GM23338 (cell line): ENCODE measurements at regions not wholly inside any gene's neighbourhood (a gene's known extent, or its start where the extent isn't known, plus 50 kb on each side); places are given as distances from the start of the nearest gene placed in this dataset.

ENCODE experiments used
- ATAC-seq: fragments of 200-7000 bp; cut with Tn5 transposase; 3 replicates; pipeline ENCODE4 v1.9.1; 2020
- DNase-seq: peaks from one replicate; pipeline ENCODE4 v3.0.0-alpha.2; 2015; ENCODE audit warnings: low spot score
- H2AFZ ChIP-seq: fragments of 200-600 bp; sonication (generic); 2 replicates; pipeline ENCODE4 v1.8.0; 2016; ENCODE audit warnings: antibody characterized with exemption, mild to moderate bottlenecking, moderate library complexity
- H3F3A ChIP-seq: fragments of 200-600 bp; sonication (generic); replicated peaks from 2 replicates; pipeline ENCODE4 v1.8.0; 2017; ENCODE audit warnings: antibody characterized with exemption, mixed run types, low read depth
- H3K27ac ChIP-seq: fragments of 200-600 bp; sonication (generic); 2 replicates; pipeline ENCODE4 v1.6.1; 2016; ENCODE audit warnings: low read depth
- H3K27me3 ChIP-seq: fragments of 200-600 bp; sonication (generic); 2 replicates; pipeline ENCODE4 v1.8.0; 2016; ENCODE audit warnings: mild to moderate bottlenecking, mixed run types, moderate library complexity; ENCODE audit not compliant: insufficient read depth
- H3K36me3 ChIP-seq: fragments of 200-600 bp; sonication (generic); 2 replicates; pipeline ENCODE4 v1.8.0; 2016; ENCODE audit warnings: mild to moderate bottlenecking; ENCODE audit not compliant: insufficient read depth
- H3K4me1 ChIP-seq: fragments of 200-600 bp; sonication (generic); 2 replicates; pipeline ENCODE4 v1.8.0; 2016; ENCODE audit warnings: mild to moderate bottlenecking, moderate library complexity; ENCODE audit not compliant: insufficient read depth
- H3K4me2 ChIP-seq: fragments of 200-600 bp; sonication (generic); 2 replicates; pipeline ENCODE4 v1.7.1; 2017; ENCODE audit warnings: mixed run types
- H3K4me3 ChIP-seq: fragments of 200-600 bp; sonication (generic); 2 replicates; pipeline ENCODE4 v1.6.1; 2016; ENCODE audit warnings: mixed run types
- H3K79me2 ChIP-seq: fragments of 200-600 bp; sonication (generic); replicated peaks from 2 replicates; pipeline ENCODE4 v1.8.0; 2017; ENCODE audit warnings: mild to moderate bottlenecking; ENCODE audit not compliant: insufficient read depth
- H3K9me2 ChIP-seq: fragments of 200-600 bp; sonication (generic); 2 replicates; pipeline ENCODE4 v1.8.0; 2017; ENCODE audit not compliant: insufficient read depth
- H4K20me1 ChIP-seq: fragments of 200-600 bp; sonication (generic); replicated peaks from 2 replicates; pipeline ENCODE4 v1.8.0; 2017; ENCODE audit warnings: mild to moderate bottlenecking; ENCODE audit not compliant: insufficient read depth
- H3K27ac Mint-ChIP-seq: 2 replicates; pipeline ENCODE4 v1.8.0; 2020; ENCODE audit warnings: inconsistent platforms, mild to moderate bottlenecking, moderate library complexity, mixed read lengths
- H3K27me3 Mint-ChIP-seq: 3 replicates; pipeline ENCODE4 v1.8.0; 2022; ENCODE audit warnings: low read depth, mild to moderate bottlenecking, moderate library complexity, mixed read lengths, inconsistent platforms; ENCODE audit not compliant: insufficient read depth, poor library complexity
- H3K36me3 Mint-ChIP-seq: 3 replicates; pipeline ENCODE4 v1.8.0; 2021; ENCODE audit warnings: low read depth, mild to moderate bottlenecking, inconsistent platforms, moderate library complexity, mixed read lengths
- H3K4me1 Mint-ChIP-seq: 3 replicates; pipeline ENCODE4 v1.8.0; 2020; ENCODE audit warnings: mild to moderate bottlenecking, inconsistent platforms, mixed read lengths
- H3K4me3 Mint-ChIP-seq: 3 replicates; pipeline ENCODE4 v1.8.0; 2021; ENCODE audit warnings: moderate library complexity, mild to moderate bottlenecking, inconsistent platforms, mixed read lengths
- H3K9me3 Mint-ChIP-seq: 3 replicates; pipeline ENCODE4 v1.8.0; 2020; ENCODE audit warnings: moderate library complexity, mild to moderate bottlenecking, inconsistent platforms, mixed read lengths
- CREB1 ChIP-seq: fragments of 250-450 bp; sonication (Bioruptor Pico); IDR thresholded peaks from 2 replicates; pipeline ENCODE4 v1.5.0; 2020; ENCODE audit warnings: low read depth, mild to moderate bottlenecking, moderate library complexity
- EZH2 ChIP-seq: fragments of 200-600 bp; sonication (generic); IDR thresholded peaks from one replicate; pipeline ENCODE4 v1.8.0; 2017; ENCODE audit warnings: antibody characterized with exemption, mild to moderate bottlenecking, low read depth; ENCODE audit not compliant: unreplicated experiment
- JUNB ChIP-seq: IDR thresholded peaks from one replicate; pipeline ENCODE4 v1.6.1; 2016; ENCODE audit warnings: antibody characterized with exemption; ENCODE audit not compliant: unreplicated experiment
- NANOG ChIP-seq: IDR thresholded peaks from 2 replicates; pipeline ENCODE4 v1.6.1; 2016; ENCODE audit warnings: antibody characterized with exemption, borderline replicate concordance
- POLR2AphosphoS5 ChIP-seq: IDR thresholded peaks from 2 replicates; pipeline ENCODE4 v1.6.1; 2016; ENCODE audit warnings: antibody characterized with exemption, low read depth
- REST ChIP-seq: IDR thresholded peaks from one replicate; pipeline ENCODE4 v1.6.1; 2018; ENCODE audit warnings: antibody characterized with exemption; ENCODE audit not compliant: unreplicated experiment
- STAT1 ChIP-seq: IDR thresholded peaks from one replicate; pipeline ENCODE4 v1.6.1; 2016; ENCODE audit warnings: antibody characterized with exemption; ENCODE audit not compliant: unreplicated experiment
- ZNF114 ChIP-seq: fragments of 250-450 bp; sonication (Bioruptor Pico); IDR thresholded peaks from 2 replicates; pipeline ENCODE4 v1.5.0; 2020; ENCODE audit warnings: mild to moderate bottlenecking, moderate library complexity
- ZNF331 ChIP-seq: fragments of 250-450 bp; sonication (Bioruptor Pico); IDR thresholded peaks from 2 replicates; pipeline ENCODE4 v1.5.0; 2020; ENCODE audit warnings: low read depth, mild to moderate bottlenecking, moderate library complexity
- ZNF462 ChIP-seq: fragments of 250-450 bp; sonication (Bioruptor Pico); IDR thresholded peaks from 2 replicates; pipeline ENCODE4 v1.5.0; 2020; ENCODE audit warnings: mild to moderate bottlenecking, moderate library complexity
- TF ChIP-seq, protein P1 (sequence below), 2 experiments: fragments of 200-600 bp in 1 of 2; sonication (generic) in 1 of 2; conservative IDR thresholded peaks; 2 replicates each; pipeline versions ENCODE4 v1.5.1 to v1.6.1; 2016 to 2017; ENCODE audit warnings: antibody characterized with exemption in 2 of 2, low read depth in 2 of 2, mild to moderate bottlenecking in 2 of 2, moderate library complexity in 1 of 2

GRCh38 chrX:45372151-45372550, 171.5 kb upstream of the DIPK2B start (continued):
- TF ChIP-seq REST (no peak), POLR2AphosphoS5 (no peak), EZH2 (no peak), ZNF462 (CRISPR knock-in tag) (no peak), STAT1 (no peak)

GRCh38 chrX:45368705-45369104, 168.0 kb upstream of the DIPK2B start:
- peaks cover 1% of the 10 kb centered on the region for H3K27me3 Mint-ChIP-seq
- Histone ChIP-seq H3K79me2 (no peaks in the 10 kb centered on the region), H3K4me2 (no peak overlapping the region), H3K27me3 (no peaks in the 10 kb centered on the region), H3K27ac (no peak overlapping the region), H3K9me2 (no peaks in the 10 kb centered on the region), H4K20me1 (no peaks in the 10 kb centered on the region), H2AFZ (no peak overlapping the region), H3K4me1 (no peaks in the 10 kb centered on the region), H3F3A (no peaks in the 10 kb centered on the region), H3K4me3 (no peak overlapping the region), H3K36me3 (no peaks in the 10 kb centered on the region)
- peaks cover 18% of the 10 kb centered on the region for H3K36me3 Mint-ChIP-seq
- H3K4me1 Mint-ChIP-seq: no peaks in the 10 kb centered on the region
- peaks cover 37% of the 10 kb centered on the region for H3K9me3 Mint-ChIP-seq
- no peak for ATAC-seq
- H3K4me3 Mint-ChIP-seq: no peak overlapping the region
- no peak overlapping the region for H3K27ac Mint-ChIP-seq
- no peak for DNase-seq
- TF ChIP-seq NANOG (no peak), ZNF331 (CRISPR knock-in tag) (no peak), REST (no peak), POLR2AphosphoS5 (no peak), JUNB (no peak), STAT1 (no peak), CREB1 (no peak), ZNF114 (CRISPR knock-in tag) (no peak)
- TF ChIP-seq, protein P1, sequence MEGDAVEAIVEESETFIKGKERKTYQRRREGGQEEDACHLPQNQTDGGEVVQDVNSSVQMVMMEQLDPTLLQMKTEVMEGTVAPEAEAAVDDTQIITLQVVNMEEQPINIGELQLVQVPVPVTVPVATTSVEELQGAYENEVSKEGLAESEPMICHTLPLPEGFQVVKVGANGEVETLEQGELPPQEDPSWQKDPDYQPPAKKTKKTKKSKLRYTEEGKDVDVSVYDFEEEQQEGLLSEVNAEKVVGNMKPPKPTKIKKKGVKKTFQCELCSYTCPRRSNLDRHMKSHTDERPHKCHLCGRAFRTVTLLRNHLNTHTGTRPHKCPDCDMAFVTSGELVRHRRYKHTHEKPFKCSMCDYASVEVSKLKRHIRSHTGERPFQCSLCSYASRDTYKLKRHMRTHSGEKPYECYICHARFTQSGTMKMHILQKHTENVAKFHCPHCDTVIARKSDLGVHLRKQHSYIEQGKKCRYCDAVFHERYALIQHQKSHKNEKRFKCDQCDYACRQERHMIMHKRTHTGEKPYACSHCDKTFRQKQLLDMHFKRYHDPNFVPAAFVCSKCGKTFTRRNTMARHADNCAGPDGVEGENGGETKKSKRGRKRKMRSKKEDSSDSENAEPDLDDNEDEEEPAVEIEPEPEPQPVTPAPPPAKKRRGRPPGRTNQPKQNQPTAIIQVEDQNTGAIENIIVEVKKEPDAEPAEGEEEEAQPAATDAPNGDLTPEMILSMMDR (conservative IDR thresholded peaks at IDR 0.05; ENCODE audit: low read depth in 2 of 2): no peak
